ENCODE measurements at regions not wholly inside any gene's neighbourhood (a gene's known extent, or its start where the extent isn't known, plus 50 kb on each side); places are given as distances from the start of the nearest gene placed in this dataset.

DNA sequence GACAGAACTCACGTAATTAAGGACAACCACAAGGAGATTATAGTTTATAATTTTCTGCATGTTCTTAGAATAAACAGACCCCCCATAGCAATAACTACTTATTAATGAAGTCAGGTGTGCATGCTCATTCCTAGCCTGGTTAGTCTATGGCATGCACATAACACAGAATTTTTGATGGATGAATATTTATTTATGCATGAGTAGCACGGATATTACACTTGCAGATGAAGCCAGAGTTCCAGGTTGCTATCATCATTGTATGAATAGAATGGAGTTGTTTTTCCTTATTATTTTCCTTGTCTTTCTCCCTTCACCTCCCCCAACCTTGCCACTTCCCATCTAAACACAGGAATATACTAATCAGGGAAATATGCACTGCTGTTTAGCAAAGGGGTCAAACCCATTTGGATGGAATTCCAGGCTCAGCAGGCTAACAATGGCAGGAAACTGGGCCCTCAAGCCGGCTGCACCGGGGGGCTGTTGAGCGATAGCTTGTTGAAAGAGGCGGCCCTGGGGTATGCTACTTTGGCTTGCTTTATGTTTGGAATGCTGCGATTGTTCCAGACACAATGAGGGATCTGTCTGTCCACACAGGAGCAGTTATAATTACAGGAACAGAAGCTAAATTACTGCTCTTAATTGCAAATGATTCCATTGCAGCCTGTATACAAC lies 112.6 kb downstream of the TMEM170B start:
- TF ChIP-seq POLR2A (IDR thresholded peaks at IDR 0.05; ENCODE audit: low read depth) = no peak
- TF ChIP-seq, protein P1, sequence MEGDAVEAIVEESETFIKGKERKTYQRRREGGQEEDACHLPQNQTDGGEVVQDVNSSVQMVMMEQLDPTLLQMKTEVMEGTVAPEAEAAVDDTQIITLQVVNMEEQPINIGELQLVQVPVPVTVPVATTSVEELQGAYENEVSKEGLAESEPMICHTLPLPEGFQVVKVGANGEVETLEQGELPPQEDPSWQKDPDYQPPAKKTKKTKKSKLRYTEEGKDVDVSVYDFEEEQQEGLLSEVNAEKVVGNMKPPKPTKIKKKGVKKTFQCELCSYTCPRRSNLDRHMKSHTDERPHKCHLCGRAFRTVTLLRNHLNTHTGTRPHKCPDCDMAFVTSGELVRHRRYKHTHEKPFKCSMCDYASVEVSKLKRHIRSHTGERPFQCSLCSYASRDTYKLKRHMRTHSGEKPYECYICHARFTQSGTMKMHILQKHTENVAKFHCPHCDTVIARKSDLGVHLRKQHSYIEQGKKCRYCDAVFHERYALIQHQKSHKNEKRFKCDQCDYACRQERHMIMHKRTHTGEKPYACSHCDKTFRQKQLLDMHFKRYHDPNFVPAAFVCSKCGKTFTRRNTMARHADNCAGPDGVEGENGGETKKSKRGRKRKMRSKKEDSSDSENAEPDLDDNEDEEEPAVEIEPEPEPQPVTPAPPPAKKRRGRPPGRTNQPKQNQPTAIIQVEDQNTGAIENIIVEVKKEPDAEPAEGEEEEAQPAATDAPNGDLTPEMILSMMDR (IDR thresholded peaks at IDR 0.05) = no peak
- TF ChIP-seq EP300 (IDR thresholded peaks at IDR 0.05) = no peak
- TF ChIP-seq POLR2AphosphoS5 (IDR thresholded peaks at IDR 0.05) = peak in 1 of 2 donors; percentile 29

Measured in esophagus muscularis mucosa (tissue), 4 donors.